ENCODE measurements at regions not wholly inside any gene's neighbourhood (a gene's known extent, or its start where the extent isn't known, plus 50 kb on each side); places are given as distances from the start of the nearest gene placed in this dataset.
"Not testable (repeated sequence)": the region's sequence is repeated elsewhere in the genome, so short reads cannot be mapped to it uniquely, and the experiment has no call there.

- Mint-ChIP-seq H3K27ac (peak overlapping the region; percentile 78), H3K36me3 (ENCODE audit: low read depth) (peaks cover 5% of the 10 kb centered on the region), H3K4me3 (peak overlapping the region; percentile 78), H3K27me3 (no peaks in the 10 kb centered on the region), H3K9me3 (peaks cover 8% of the 10 kb centered on the region), H3K4me1 (peaks cover 47% of the 10 kb centered on the region)
- ChIA-PET CTCF (interaction anchor here (0.6 to 2.1 kb wide), 22 partner anchors 9 to 275 kb away, joined by 3 to 24 read pairs (median 5); partner anchors contain the start of gene KLF13), POLR2A (interaction anchor here (0.6 to 7.5 kb wide), 26 partner anchors 9 to 273 kb away, joined by 3 to 62 read pairs (median 4); partner anchors contain the start of genes KLF13 and MTMR10)
- peak; percentile 85 for DNase-seq
Observed at GRCh38 chr15:31215490-31216214, 111.0 kb upstream of the KLF13 start.

- peaks cover 4% of the 10 kb centered on the region for H3K36me3 Mint-ChIP-seq (ENCODE audit: low read depth)
- no peaks in the 10 kb centered on the region for H3K27me3 Mint-ChIP-seq
- ChIA-PET CTCF (interaction anchor here (1.0 to 1.7 kb wide), 5 partner anchors 16 to 272 kb away, joined by 3 to 6 read pairs (median 3); partner anchors contain the start of gene KLF13), POLR2A (interaction anchor here (1.0 to 7.5 kb wide), 6 partner anchors 49 to 272 kb away, joined by 3 to 62 read pairs (median 8); partner anchors contain the start of gene KLF13)
- peak overlapping the region; percentile 88 for H3K27ac Mint-ChIP-seq
- H3K4me1 Mint-ChIP-seq: peaks cover 46% of the 10 kb centered on the region
- H3K9me3 Mint-ChIP-seq: peaks cover 4% of the 10 kb centered on the region
- peak; percentile 80 for DNase-seq
- peak overlapping the region; percentile 78 for H3K4me3 Mint-ChIP-seq
Observed at GRCh38 chr15:31216215-31216911, 110.3 kb upstream of the KLF13 start.

- H3K36me3 Mint-ChIP-seq (ENCODE audit: low read depth): no peaks in the 10 kb centered on the region
- H3K4me3 Mint-ChIP-seq: peak overlapping the region; percentile 78
- H3K9me3 Mint-ChIP-seq: no peaks in the 10 kb centered on the region
- ChIA-PET CTCF (interaction anchor here (1.0 to 1.7 kb wide), 5 partner anchors 17 to 272 kb away, joined by 3 to 6 read pairs (median 3); partner anchors contain the start of gene KLF13), POLR2A (interaction anchor here (1.0 to 7.5 kb wide), 5 partner anchors 48 to 272 kb away, joined by 3 to 62 read pairs (median 5); partner anchors contain the start of gene KLF13)
- peak overlapping the region; percentile 88 for H3K27ac Mint-ChIP-seq
- H3K4me1 Mint-ChIP-seq: peaks cover 40% of the 10 kb centered on the region
- H3K27me3 Mint-ChIP-seq: no peaks in the 10 kb centered on the region
- no peak for DNase-seq
Observed at GRCh38 chr15:31217067-31217466, 109.6 kb upstream of the KLF13 start.

- Mint-ChIP-seq H3K4me1 (peaks cover 44% of the 10 kb centered on the region), H3K27ac (no peak overlapping the region), H3K9me3 (no peaks in the 10 kb centered on the region), H3K4me3 (no peak overlapping the region), H3K27me3 (peaks cover 1% of the 10 kb centered on the region), H3K36me3 (ENCODE audit: low read depth) (no peaks in the 10 kb centered on the region)
- no peak for DNase-seq
- ChIA-PET CTCF (interaction anchor here (1.0 to 1.7 kb wide), 4 partner anchors 18 to 271 kb away, joined by 3 to 6 read pairs (median 3); partner anchors contain the start of gene KLF13), POLR2A (interaction anchor here (1.4 to 7.5 kb wide), 4 partner anchors 47 to 271 kb away, joined by 3 to 62 read pairs (median 8); partner anchors contain the start of gene KLF13)
Observed at GRCh38 chr15:31217566-31218270, 108.9 kb upstream of the KLF13 start.

GRCh38 chr15:31219221-31219620 lies 107.4 kb upstream of the KLF13 start:
- ChIA-PET CTCF (interaction anchor here (1.2 to 1.6 kb wide), 2 partner anchors 45 to 270 kb away, joined by 3 read pairs; no protein-coding TSS in a partner anchor), POLR2A (interaction anchor here (0.7 to 7.5 kb wide), 3 partner anchors 42 to 108 kb away, joined by 3 to 62 read pairs (median 11); partner anchors contain the start of gene KLF13)
- no peak for DNase-seq
- Mint-ChIP-seq H3K4me3 (no peak overlapping the region), H3K27me3 (peaks cover 4% of the 10 kb centered on the region), H3K27ac (no peak overlapping the region), H3K36me3 (ENCODE audit: low read depth) (no peaks in the 10 kb centered on the region), H3K9me3 (no peaks in the 10 kb centered on the region), H3K4me1 (peaks cover 54% of the 10 kb centered on the region)

- no peaks in the 10 kb centered on the region for H3K9me3 Mint-ChIP-seq
- H3K27ac Mint-ChIP-seq: no peak overlapping the region
- no peak for DNase-seq
- no peak overlapping the region for H3K4me3 Mint-ChIP-seq
- ChIA-PET CTCF (no interaction called here), POLR2A (interaction anchor here (1.1 to 1.5 kb wide), 2 partner anchors 104 to 268 kb away, joined by 3 to 4 read pairs; partner anchors contain the start of gene KLF13)
- H3K27me3 Mint-ChIP-seq: peaks cover 9% of the 10 kb centered on the region
- peaks cover 41% of the 10 kb centered on the region for H3K4me1 Mint-ChIP-seq
- H3K36me3 Mint-ChIP-seq (ENCODE audit: low read depth): no peaks in the 10 kb centered on the region
Observed at GRCh38 chr15:31221936-31222515, 104.6 kb upstream of the KLF13 start.

- POLR2A ChIA-PET: interaction anchor here (1.1 to 1.5 kb wide), 2 partner anchors 104 to 267 kb away, joined by 3 to 4 read pairs; partner anchors contain the start of gene KLF13
- no peak for DNase-seq
- Mint-ChIP-seq H3K4me1 (peaks cover 36% of the 10 kb centered on the region), H3K4me3 (no peak overlapping the region), H3K9me3 (no peaks in the 10 kb centered on the region), H3K27me3 (peaks cover 9% of the 10 kb centered on the region), H3K27ac (no peak overlapping the region), H3K36me3 (ENCODE audit: low read depth) (no peaks in the 10 kb centered on the region)
- CTCF ChIA-PET: no interaction called here
Observed at GRCh38 chr15:31222773-31223341, 103.8 kb upstream of the KLF13 start.

DNA sequence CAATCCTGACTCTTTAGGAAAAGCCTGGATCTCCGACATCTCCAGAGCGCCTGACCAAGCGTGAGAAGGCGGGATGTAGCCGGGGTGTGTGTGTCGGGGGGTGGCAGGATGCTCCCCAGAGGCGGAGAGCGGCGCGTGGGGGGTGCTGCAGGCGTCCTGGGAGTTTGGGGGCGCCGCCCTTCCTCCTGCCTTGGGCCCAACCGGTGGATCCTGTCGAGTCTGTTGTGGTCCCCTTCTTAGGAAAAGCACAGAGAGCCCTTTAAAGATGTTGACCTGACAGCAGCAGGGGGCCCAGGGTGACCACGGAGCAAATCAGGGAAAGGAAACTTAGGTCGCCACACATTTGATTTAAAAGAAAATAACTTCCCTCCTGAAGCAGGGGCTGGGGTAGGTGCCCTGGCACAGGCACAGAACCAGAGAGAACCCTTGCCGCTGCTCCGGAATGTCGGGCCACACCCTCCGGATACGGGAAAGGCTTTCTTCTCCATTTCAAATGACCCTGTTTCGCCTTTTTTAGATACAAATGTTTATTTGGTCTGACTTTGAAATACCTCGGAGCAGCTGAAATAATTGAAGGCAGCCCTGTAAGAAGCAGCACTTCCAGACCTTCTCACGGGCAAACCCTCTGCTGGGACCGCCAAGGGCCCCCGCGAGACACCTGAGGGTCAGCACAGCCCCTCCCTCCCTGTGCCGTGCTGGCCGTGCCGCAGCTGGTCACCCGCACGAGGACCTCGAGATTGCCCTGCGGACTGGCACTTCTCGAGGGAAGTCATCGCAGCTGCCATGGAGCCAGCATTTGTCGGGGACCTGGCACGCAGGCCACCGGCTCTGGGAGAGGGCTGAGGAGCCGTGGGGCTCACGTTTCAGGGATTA lies 102.9 kb upstream of the KLF13 start:
- no peak overlapping the region for H3K27ac Mint-ChIP-seq
- no peaks in the 10 kb centered on the region for H3K36me3 Mint-ChIP-seq (ENCODE audit: low read depth)
- CTCF ChIA-PET: no interaction called here
- no peak for DNase-seq
- H3K9me3 Mint-ChIP-seq: no peaks in the 10 kb centered on the region
- H3K27me3 Mint-ChIP-seq: peaks cover 14% of the 10 kb centered on the region
- POLR2A ChIA-PET: interaction anchor here (1.5 to 2.2 kb wide), 2 partner anchors 9 to 267 kb away, joined by 4 to 9 read pairs; no protein-coding TSS in a partner anchor
- H3K4me1 Mint-ChIP-seq: peaks cover 28% of the 10 kb centered on the region
- H3K4me3 Mint-ChIP-seq: no peak overlapping the region

DNA sequence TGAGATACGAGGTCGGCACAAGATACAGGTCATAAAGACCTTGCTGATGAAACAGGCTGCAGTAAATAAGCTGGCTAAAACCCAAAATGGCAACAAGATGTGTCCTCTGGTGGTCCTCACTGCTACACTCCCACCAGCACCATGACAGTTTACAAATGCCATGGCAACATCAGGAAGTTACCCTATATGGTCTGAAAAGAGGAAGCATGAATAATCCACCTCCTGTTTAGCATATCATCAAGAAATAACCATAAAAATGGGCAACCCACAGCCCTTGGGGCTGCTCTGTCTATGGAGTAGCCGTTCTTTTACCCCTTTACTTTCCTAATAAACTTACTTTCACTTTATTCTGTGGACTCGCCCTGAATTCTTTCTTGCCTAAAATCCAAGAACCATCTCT lies 102.0 kb upstream of the KLF13 start:
- peaks cover 28% of the 10 kb centered on the region for H3K4me1 Mint-ChIP-seq
- H3K4me3 Mint-ChIP-seq; DNase-seq; H3K9me3 Mint-ChIP-seq; H3K27ac Mint-ChIP-seq; CTCF ChIA-PET; H3K36me3 Mint-ChIP-seq (ENCODE audit: low read depth): not testable (repeated sequence)
- H3K27me3 Mint-ChIP-seq: peaks cover 14% of the 10 kb centered on the region
- POLR2A ChIA-PET: interaction anchor here (2.2 kb wide), 1 partner anchor 10 kb away, joined by 9 read pairs; no protein-coding TSS in a partner anchor

DNA sequence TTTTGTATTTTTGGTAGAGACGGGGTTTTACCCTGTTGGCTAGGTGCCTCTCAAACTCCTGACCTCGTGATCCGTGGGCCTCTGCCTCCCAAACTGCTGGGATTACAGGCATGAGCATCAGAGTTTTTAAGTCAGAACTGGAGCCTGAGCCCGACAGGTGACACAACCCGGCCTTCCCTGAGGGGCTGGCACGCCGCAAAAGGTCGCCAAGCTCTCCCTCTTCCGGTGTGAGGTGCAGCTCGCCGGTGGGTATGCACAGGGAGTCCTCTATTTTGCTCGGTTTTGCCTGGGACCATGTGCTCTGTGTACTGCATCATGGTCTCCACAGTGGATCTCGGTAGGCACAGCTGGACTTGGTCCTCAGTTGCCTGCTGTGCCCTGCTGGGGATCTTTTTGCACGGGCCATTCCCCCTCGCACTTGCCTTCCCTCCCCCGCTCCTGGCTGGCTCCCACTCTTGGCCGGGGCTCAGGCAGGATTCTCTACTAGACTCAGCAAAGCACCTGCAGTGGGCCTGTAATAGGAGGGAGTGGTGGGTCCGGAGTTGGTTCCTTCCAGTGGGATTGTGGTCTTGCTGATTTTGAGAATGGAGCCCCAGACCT lies 101.2 kb upstream of the KLF13 start:
- CTCF ChIA-PET: no interaction called here
- Mint-ChIP-seq H3K27ac (no peak overlapping the region), H3K4me1 (peaks cover 28% of the 10 kb centered on the region), H3K4me3 (no peak overlapping the region), H3K36me3 (ENCODE audit: low read depth) (no peaks in the 10 kb centered on the region), H3K27me3 (peaks cover 14% of the 10 kb centered on the region), H3K9me3 (no peaks in the 10 kb centered on the region)
- POLR2A ChIA-PET: interaction anchor here (2.2 kb wide), 1 partner anchor 10 kb away, joined by 9 read pairs; no protein-coding TSS in a partner anchor
- DNase-seq: no peak

GRCh38 chr15:31226021-31226420 lies 100.6 kb upstream of the KLF13 start:
- H3K27ac Mint-ChIP-seq: no peak overlapping the region
- CTCF ChIA-PET: no interaction called here
- H3K4me3 Mint-ChIP-seq: no peak overlapping the region
- H3K27me3 Mint-ChIP-seq: peaks cover 14% of the 10 kb centered on the region
- POLR2A ChIA-PET: interaction anchor here (2.2 kb wide), 1 partner anchor 11 kb away, joined by 9 read pairs; no protein-coding TSS in a partner anchor
- H3K9me3 Mint-ChIP-seq: no peaks in the 10 kb centered on the region
- H3K36me3 Mint-ChIP-seq (ENCODE audit: low read depth): no peaks in the 10 kb centered on the region
- DNase-seq: no peak
- H3K4me1 Mint-ChIP-seq: peaks cover 28% of the 10 kb centered on the region

Measured in activated CD4-positive, alpha-beta memory T cell treated with anti-CD3 and anti-CD28 coated beads, Interleukin-2, amount 10 ng/mL, durations not matched to agents 7 days and 5 days (primary cell).